Pancreas (tissue), 10 donors: ENCODE measurements at regions not wholly inside any gene's neighbourhood (a gene's known extent, or its start where the extent isn't known, plus 50 kb on each side); places are given as distances from the start of the nearest gene placed in this dataset.

Experiments
- ATAC-seq, 4 donors: fragments of 200-7000 bp; cut with Tn5 transposase; one replicate each; pipeline versions ENCODE4 v1.8.0 to v1.9.1; 2020; ENCODE audit warnings: mild to moderate bottlenecking in 4 of 4, moderate library complexity in 4 of 4
- DNase-seq, 6 donors: peaks; one replicate each; pipeline ENCODE4 v3.0.0-alpha.2; 2020
- FAIRE-seq: peaks from 2 replicates; lab custom pipeline; 2012; peaks lifted over from hg19 to GRCh38; lab: Jason Lieb, UNC
- H3K27ac ChIP-seq, 4 donors: fragments of 200-600 bp; sonication (generic); 1 replicate in 3 of 4; 2 replicates in 1 of 4; pipeline versions ENCODE4 v1.5.0 to v1.8.0; 2020
- H3K27me3 ChIP-seq, 4 donors: fragments of 200-600 bp; one replicate each; pipeline ENCODE4 v1.8.0; 2021
- H3K36me3 ChIP-seq, 3 donors: fragments of 200-600 bp; sonication (generic) in 1 of 3; one replicate each; pipeline versions ENCODE4 v1.5.0 to v1.8.0; 2020 to 2021
- H3K4me1 ChIP-seq, 3 donors: fragments of 200-600 bp; one replicate each; pipeline ENCODE4 v1.8.0; 2021
- H3K4me3 ChIP-seq, 4 donors: fragments of 200-600 bp; sonication (generic) in 2 of 4; one replicate each; pipeline versions ENCODE4 v1.5.0 to v1.8.0; 2020 to 2021
- H3K9me3 ChIP-seq, 4 donors: fragments of 200-600 bp; one replicate each; pipeline ENCODE4 v1.8.0; 2021
- WGBS, 2 donors: extraction: QIAGEN DNeasy Blood & Tissue Kit; methylation state at CpG; one replicate each; pipeline ENCODE4 v1.1.7; 2013; 5-methylcytosine and 5-hydroxymethylcytosine counted together
- intact Hi-C, 3 donors: fragments of 100-400 bp; cut with DNase I; formaldehyde crosslinking; loops; one replicate each; pipeline versions ENCODE4 v1.11.1 to v1.14.2; 2022
- TF ChIP-seq, protein P1 (sequence below), 4 donors: fragments of 200-600 bp; sonication (generic) in 3 of 4; IDR thresholded peaks; one replicate each; pipeline versions ENCODE4 v1.5.0 to v1.8.0; 2021; ENCODE audit warnings: antibody characterized with exemption in 4 of 4
- donor health status: healthy with polysubstance abuse.
- donor health status: DM: no; HTN: no; CAD: no; lungs with moderate emphysema.
- donor health status: DM: no; HTN: no; CAD: no.
- donor health status: control.
- donor health status: control.
- donor health status: Bipolar disorder and iron deficiency.
- donor health status: DM: yes; HTN: yes; CAD: no.
- donor health status: DM: no; HTN: no; CAD: no.
- donor health status: DM: no; HTN: no; CAD: no.
- donor health status: DM: yes; HTN: yes; CAD: no.

DNA sequence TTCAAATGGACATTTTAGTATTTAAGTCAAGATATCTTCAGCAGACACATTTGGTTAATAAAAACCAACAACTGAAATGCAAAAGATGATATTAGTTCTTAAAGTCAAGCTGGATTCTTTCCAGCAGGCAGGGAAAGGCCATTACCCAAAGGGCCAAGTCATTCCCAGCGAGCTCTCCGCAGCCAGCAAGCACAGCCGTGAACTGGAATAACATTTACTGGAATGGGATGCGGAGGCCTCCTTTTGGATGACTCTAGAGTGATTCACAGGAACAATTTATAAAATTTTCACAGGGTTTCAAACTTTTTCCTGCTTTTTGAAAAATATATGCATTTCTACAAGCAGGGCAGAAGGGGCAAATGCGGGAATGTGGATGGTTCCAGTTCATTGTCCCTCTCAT lies 76.6 kb upstream of the DAB2 start:
- Histone ChIP-seq H3K4me1 (no peaks in the 10 kb centered on the region), H3K27me3 (no peaks in the 10 kb centered on the region), H3K27ac (no peak overlapping the region), H3K36me3 (no peaks in the 10 kb centered on the region), H3K4me3 (no peak overlapping the region), H3K9me3 (no peaks in the 10 kb centered on the region)
- DNase-seq (no peak), FAIRE-seq (no peak), ATAC-seq (peak in 3 of 4 donors; percentile 44 to 58 (median 48))
- intact Hi-C loops: no loop called here
- WGBS, 2 donors: 83 to 85% methylated on average over 5 of the region's 5 CpGs
- TF ChIP-seq, protein P1, sequence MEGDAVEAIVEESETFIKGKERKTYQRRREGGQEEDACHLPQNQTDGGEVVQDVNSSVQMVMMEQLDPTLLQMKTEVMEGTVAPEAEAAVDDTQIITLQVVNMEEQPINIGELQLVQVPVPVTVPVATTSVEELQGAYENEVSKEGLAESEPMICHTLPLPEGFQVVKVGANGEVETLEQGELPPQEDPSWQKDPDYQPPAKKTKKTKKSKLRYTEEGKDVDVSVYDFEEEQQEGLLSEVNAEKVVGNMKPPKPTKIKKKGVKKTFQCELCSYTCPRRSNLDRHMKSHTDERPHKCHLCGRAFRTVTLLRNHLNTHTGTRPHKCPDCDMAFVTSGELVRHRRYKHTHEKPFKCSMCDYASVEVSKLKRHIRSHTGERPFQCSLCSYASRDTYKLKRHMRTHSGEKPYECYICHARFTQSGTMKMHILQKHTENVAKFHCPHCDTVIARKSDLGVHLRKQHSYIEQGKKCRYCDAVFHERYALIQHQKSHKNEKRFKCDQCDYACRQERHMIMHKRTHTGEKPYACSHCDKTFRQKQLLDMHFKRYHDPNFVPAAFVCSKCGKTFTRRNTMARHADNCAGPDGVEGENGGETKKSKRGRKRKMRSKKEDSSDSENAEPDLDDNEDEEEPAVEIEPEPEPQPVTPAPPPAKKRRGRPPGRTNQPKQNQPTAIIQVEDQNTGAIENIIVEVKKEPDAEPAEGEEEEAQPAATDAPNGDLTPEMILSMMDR (IDR thresholded peaks at IDR 0.05): no peak

DNA sequence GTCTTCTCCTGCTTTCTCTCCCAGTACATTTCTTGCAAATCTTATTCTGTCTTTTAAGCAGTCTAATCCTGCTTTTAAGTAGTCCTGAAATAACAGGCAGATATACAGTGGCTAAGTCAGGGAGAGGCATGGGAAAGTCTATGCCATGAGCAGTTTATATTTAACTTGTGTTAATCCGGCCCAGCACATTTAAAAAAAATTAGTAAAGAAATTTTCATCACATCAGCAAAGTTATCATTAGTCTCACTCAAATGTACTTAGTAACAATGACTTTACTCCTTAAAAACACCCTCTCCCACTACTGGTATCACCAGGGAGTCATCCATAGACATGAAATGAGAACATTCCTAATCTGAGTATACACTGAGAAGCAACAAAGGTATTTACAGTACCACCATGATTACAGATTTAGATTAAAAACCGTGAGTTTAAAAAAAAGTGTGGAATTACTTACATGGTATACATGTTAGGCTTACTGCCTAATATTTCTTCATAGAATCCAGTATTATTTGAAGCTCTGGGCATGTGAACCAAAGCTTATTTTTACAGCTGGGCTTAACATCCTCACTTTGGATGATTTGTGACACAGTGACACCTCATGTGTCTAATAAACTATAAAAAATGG lies 75.9 kb upstream of the DAB2 start:
- FAIRE-seq: no peak
- WGBS, 2 donors: 14 to 19% methylated on average over 2 of the region's 2 CpGs
- no peak for DNase-seq
- H3K9me3 ChIP-seq: no peaks in the 10 kb centered on the region
- no peaks in the 10 kb centered on the region for H3K36me3 ChIP-seq
- no peaks in the 10 kb centered on the region for H3K27me3 ChIP-seq
- TF ChIP-seq, protein P1 (IDR thresholded peaks at IDR 0.05): no peak
- no peak for ATAC-seq
- intact Hi-C loops: no loop called here
- H3K4me1 ChIP-seq: no peaks in the 10 kb centered on the region
- no peak overlapping the region for H3K27ac ChIP-seq
- no peak overlapping the region for H3K4me3 ChIP-seq

DNA sequence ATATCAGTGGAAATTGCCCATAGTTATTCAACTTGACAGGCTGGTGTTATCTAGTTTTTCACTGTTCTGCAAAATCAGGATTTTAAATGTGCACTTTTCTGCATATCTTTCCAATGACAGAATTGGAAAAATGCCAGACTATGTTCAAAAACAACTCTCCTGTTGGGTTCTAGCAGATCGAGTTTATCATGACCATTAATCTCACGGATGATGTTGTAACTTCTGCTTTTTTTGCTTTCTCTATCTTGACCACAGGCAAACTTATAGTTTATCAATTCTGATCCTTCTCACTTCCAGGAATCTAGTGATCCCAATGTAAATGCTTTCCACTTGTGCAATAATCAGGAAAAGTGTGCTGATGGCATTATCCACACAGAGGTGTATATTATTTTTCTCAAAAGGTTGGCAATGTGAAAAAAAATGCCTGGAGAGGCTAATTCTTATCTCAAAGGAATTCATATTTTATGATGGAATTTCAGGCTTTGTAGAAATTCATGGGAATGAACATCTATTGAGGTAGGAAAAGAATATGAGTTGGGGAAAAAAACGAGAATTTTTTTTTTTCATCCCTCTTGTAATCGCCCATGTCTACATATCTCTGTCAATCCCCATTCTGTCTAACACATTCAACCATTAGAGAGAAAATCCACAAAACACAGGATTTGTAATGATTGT lies 73.6 kb upstream of the DAB2 start:
- H3K4me1 ChIP-seq: peaks cover 0 to 6% (median 0%) of the 10 kb centered on the region in 3 donors
- FAIRE-seq (no peak), DNase-seq (no peak), ATAC-seq (peak in 2 of 4 donors; percentile 18 to 32)
- TF ChIP-seq, protein P1 (IDR thresholded peaks at IDR 0.05): no peak
- 18 to 28% methylated on average over 4 of the region's 4 CpGs for WGBS, 2 donors
- no peak overlapping the region for H3K4me3 ChIP-seq
- intact Hi-C loops: no loop called here
- H3K27me3 ChIP-seq: no peaks in the 10 kb centered on the region
- H3K36me3 ChIP-seq: no peaks in the 10 kb centered on the region
- peak overlapping the region in 1 of 4 donors; percentile 27 for H3K27ac ChIP-seq
- H3K9me3 ChIP-seq: no peaks in the 10 kb centered on the region

DNA sequence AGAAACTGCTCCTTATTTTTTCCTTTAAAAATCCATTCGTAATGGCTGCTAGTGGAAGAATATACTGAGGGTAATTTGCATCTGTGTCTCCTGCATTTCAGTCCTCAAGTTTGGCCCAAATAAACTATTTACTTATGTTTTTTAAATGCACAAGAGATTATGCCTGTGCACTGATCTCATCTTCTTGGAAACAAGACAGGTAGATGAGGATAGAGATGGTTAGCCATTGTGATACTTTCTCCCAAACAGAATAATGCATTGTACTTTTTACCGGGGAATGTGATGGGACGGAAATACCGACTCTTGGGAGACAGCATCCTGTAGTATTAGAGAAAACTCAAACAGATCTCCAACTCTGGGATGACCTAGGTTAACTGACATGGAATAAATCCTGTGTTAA lies 72.5 kb upstream of the DAB2 start:
- no peak for DNase-seq
- H3K4me3 ChIP-seq: no peak overlapping the region
- peaks cover 0 to 6% (median 0%) of the 10 kb centered on the region in 3 donors for H3K4me1 ChIP-seq
- H3K36me3 ChIP-seq: no peaks in the 10 kb centered on the region
- H3K27ac ChIP-seq: no peak overlapping the region
- H3K9me3 ChIP-seq: no peaks in the 10 kb centered on the region
- TF ChIP-seq, protein P1 (IDR thresholded peaks at IDR 0.05): no peak
- intact Hi-C loops: no loop called here
- H3K27me3 ChIP-seq: no peaks in the 10 kb centered on the region
- WGBS, 2 donors: 81 to 90% methylated on average over 4 of the region's 4 CpGs
- no peak for ATAC-seq
- FAIRE-seq: no peak

DNA sequence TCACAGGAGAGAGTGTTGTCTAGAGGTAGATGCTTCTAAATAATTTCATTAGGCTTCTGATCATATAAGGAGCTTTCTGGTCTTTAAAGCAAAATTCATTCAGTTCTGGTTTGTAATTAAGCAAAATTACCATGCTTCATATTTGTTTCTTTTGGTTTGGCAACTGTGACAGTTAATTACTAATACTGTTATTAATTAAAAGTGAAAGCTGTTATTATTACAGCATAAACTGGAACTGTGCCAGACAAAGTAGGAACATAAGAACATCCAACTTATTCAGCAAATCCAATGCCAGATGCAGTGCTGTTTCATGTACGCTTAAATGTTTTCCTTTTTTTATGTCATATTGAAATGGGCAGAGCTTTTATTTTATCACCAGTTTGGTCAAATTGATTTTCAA lies 70.4 kb upstream of the DAB2 start:
- H3K9me3 ChIP-seq: no peaks in the 10 kb centered on the region
- FAIRE-seq: no peak
- no peak for ATAC-seq
- peaks cover 0 to 6% (median 0%) of the 10 kb centered on the region in 3 donors for H3K4me1 ChIP-seq
- H3K4me3 ChIP-seq: no peak overlapping the region
- WGBS, 2 donors: 61 to 73% methylated on average over 1 of the region's 1 CpG
- intact Hi-C loops: no loop called here
- H3K36me3 ChIP-seq: no peaks in the 10 kb centered on the region
- TF ChIP-seq, protein P1 (IDR thresholded peaks at IDR 0.05): no peak
- no peak overlapping the region for H3K27ac ChIP-seq
- DNase-seq: no peak
- no peaks in the 10 kb centered on the region for H3K27me3 ChIP-seq
